ENCODE measurements at regions not wholly inside any gene's neighbourhood (a gene's known extent, or its start where the extent isn't known, plus 50 kb on each side); places are given as distances from the start of the nearest gene placed in this dataset.

DNA sequence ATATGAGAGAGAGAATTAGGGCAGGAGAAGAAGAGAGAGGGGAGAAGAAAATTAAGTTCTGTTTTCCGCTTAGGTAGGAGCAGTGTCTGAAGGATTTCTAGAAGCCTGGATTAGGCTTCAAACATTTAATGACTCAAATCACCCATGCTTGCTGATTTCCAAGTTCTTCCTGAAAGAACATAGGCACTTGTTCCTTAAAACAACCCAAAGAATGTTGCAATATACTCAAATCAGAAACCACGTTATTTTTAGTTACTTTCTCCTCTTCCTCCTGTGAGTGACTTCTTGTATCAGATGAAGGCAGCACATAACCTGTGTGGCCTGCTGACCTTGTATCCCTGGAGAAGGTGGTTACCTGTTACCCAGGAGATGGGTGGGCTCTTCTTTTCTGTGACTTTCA lies 351.5 kb upstream of the KLF4 start:
- TF ChIP-seq CTCF (IDR thresholded peaks at IDR 0.05; ENCODE audit: low read depth, low read length, missing input control) (no peak), RAD21 (IDR thresholded peaks at IDR 0.05) (no peak), SP1 (IDR thresholded peaks at IDR 0.05) (no peak), TAF1 (conservative IDR thresholded peaks at IDR 0.05) (no peak), REST (IDR thresholded peaks at IDR 0.05) (no peak), GABPA (IDR thresholded peaks at IDR 0.05 in 1 of 2, conservative IDR thresholded peaks at IDR 0.05 in 1 of 2) (no peak), HNF4G (IDR thresholded peaks at IDR 0.05) (no peak), EGR1 (IDR thresholded peaks at IDR 0.05; ENCODE audit: low read depth in 2 of 2) (no peak), NR2F2 (IDR thresholded peaks at IDR 0.05) (no peak), YY1 (IDR thresholded peaks at IDR 0.05) (no peak), JUND (IDR thresholded peaks at IDR 0.05) (no peak), ZBTB33 (IDR thresholded peaks at IDR 0.05) (no peak)
- TF ChIP-seq, protein P1, sequence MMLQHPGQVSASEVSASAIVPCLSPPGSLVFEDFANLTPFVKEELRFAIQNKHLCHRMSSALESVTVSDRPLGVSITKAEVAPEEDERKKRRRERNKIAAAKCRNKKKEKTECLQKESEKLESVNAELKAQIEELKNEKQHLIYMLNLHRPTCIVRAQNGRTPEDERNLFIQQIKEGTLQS (IDR thresholded peaks at IDR 0.05): no peak
